Testis (tissue), 2 donors: ENCODE measurements at regions not wholly inside any gene's neighbourhood (a gene's known extent, or its start where the extent isn't known, plus 50 kb on each side); places are given as distances from the start of the nearest gene placed in this dataset.

Experiments used
- DNase-seq: peaks from one replicate; pipeline ENCODE4 v3.0.0-alpha.2; 2019
- H3K27ac ChIP-seq, 2 donors: fragments of 200-600 bp; sonication (generic); one replicate each; pipeline ENCODE4 v1.5.1; 2019
- H3K27me3 ChIP-seq: fragments of 200-600 bp; sonication (generic); one replicate; pipeline ENCODE4 v1.5.1; 2019
- H3K36me3 ChIP-seq: fragments of 200-600 bp; sonication (generic); one replicate; pipeline ENCODE4 v1.5.1; 2017; ENCODE audit warnings: low read depth; ENCODE audit errors: missing control alignments
- H3K4me1 ChIP-seq: fragments of 200-600 bp; sonication (generic); one replicate; pipeline ENCODE4 v1.5.1; 2019
- H3K4me3 ChIP-seq, 2 donors: fragments of 200-600 bp; sonication (generic); one replicate each; pipeline ENCODE4 v1.5.1; 2017 to 2019
- H3K9me3 ChIP-seq: fragments of 200-600 bp; sonication (generic); one replicate; pipeline ENCODE4 v1.5.1; 2017
- CTCF ChIP-seq, 3 experiments: fragments of 450-650 bp in 2 of 3; fragments of 200-600 bp in 1 of 3; sonication (generic) in 1 of 3; IDR thresholded peaks; one replicate each; pipeline ENCODE4 v1.5.1; 2016 to 2019; ENCODE audit warnings: antibody characterized with exemption in 3 of 3, mild to moderate bottlenecking in 2 of 3, moderate library complexity in 1 of 3
- POLR2A ChIP-seq: fragments of 450-650 bp; IDR thresholded peaks from one replicate; pipeline ENCODE4 v1.6.1; 2017; ENCODE audit warnings: antibody characterized with exemption, mild to moderate bottlenecking, moderate library complexity
- WGBS, 2 donors: methylation state at CpG; one replicate each; pipeline ENCODE4 v1.1.5; 2018; 5-methylcytosine and 5-hydroxymethylcytosine counted together
- intact Hi-C: fragments of 100-400 bp; cut with DNase I; formaldehyde crosslinking; loops from one replicate; pipeline ENCODE4 v1.15.1; 2023; ENCODE audit warnings: low total_unique reads

DNA sequence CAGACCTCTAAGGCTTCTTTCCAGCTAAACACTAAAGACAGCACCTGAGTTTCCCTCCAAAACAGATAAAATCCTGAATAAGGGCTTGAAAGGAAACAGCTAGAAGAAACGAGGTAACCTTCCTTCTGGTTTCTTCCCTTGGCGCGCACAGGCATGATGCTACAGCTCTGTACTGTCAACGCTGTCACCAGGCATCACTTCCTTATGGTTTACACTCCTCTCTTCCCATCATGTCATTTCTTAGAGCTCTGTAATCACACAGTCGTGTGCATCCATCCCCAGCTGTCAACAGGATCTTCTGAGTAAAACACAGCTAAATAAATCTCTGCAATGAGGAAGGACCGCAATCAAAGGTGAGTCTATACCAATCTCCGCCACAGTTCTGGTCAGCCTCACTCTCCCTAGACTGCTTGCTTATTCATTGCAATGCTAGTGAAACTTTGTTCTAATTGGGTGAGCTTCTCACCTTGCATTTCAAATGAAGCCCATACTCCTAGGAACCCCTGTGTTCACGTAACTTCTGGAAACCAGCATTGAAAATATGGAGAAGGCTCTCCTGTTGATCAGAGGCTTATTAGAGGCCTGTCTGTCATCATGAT lies 162.6 kb upstream of the DTNBP1 start:
- Histone ChIP-seq H3K4me3 (no peak overlapping the region), H3K27ac (no peak overlapping the region), H3K9me3 (no peaks in the 10 kb centered on the region), H3K27me3 (no peaks in the 10 kb centered on the region), H3K4me1 (no peaks in the 10 kb centered on the region), H3K36me3 (no peaks in the 10 kb centered on the region)
- DNase-seq: no peak
- 85 to 90% methylated on average over 8 of the region's 8 CpGs for WGBS, 2 donors
- intact Hi-C loops: no loop called here
- TF ChIP-seq CTCF (IDR thresholded peaks at IDR 0.05): no peak
- no peak for TF ChIP-seq POLR2A

- WGBS, 2 donors: 83 to 88% methylated on average over 5 of the region's 5 CpGs
- intact Hi-C loops: no loop called here
- DNase-seq: no peak
These were observed 162.0 kb upstream of the DTNBP1 start for GRCh38 chr6:15824811-15825210.

GRCh38 chr6:15823838-15824414 lies 161.1 kb upstream of the DTNBP1 start:
- H3K9me3 ChIP-seq: no peaks in the 10 kb centered on the region
- WGBS, 2 donors: 71 to 82% methylated on average over 2 of the region's 2 CpGs
- H3K27me3 ChIP-seq: no peaks in the 10 kb centered on the region
- TF ChIP-seq POLR2A: no peak
- no peaks in the 10 kb centered on the region for H3K4me1 ChIP-seq
- intact Hi-C loops: no loop called here
- H3K4me3 ChIP-seq: no peak overlapping the region
- no peak for DNase-seq
- H3K27ac ChIP-seq: no peak overlapping the region
- H3K36me3 ChIP-seq: no peaks in the 10 kb centered on the region

More at GRCh38 chr6:15824811-15825210, 162.0 kb upstream of the DTNBP1 start:
- TF ChIP-seq CTCF (IDR thresholded peaks at IDR 0.05): no peak
- no peak for TF ChIP-seq POLR2A
- Histone ChIP-seq H3K9me3 (no peaks in the 10 kb centered on the region), H3K4me1 (no peaks in the 10 kb centered on the region), H3K4me3 (no peak overlapping the region), H3K36me3 (no peaks in the 10 kb centered on the region), H3K27ac (no peak overlapping the region), H3K27me3 (no peaks in the 10 kb centered on the region)

DNA sequence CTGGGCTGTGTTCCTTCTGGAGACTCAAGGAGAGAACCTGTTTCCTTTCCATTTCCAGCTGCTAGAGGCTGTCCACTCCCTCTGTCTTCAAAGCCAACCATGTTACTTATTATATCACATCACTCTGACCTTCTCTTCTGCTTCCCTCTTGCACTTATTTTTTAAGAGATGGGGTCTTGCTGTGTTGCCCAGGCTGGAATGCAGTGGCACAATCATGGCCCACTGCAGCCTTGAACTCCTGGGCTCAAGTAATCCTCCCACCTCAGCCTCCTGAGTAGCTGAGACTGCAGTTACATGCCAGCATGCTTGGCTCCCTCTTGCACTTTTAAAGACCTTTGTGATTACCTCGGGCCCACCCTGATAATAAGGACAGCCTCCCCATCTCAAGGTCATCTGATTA lies 160.0 kb upstream of the DTNBP1 start:
- Histone ChIP-seq H3K4me1 (no peaks in the 10 kb centered on the region), H3K27ac (no peak overlapping the region), H3K9me3 (no peaks in the 10 kb centered on the region), H3K27me3 (no peaks in the 10 kb centered on the region), H3K4me3 (no peak overlapping the region), H3K36me3 (no peaks in the 10 kb centered on the region)
- intact Hi-C loops: no loop called here
- TF ChIP-seq CTCF (IDR thresholded peaks at IDR 0.05): no peak
- no peak for TF ChIP-seq POLR2A
- 41 to 48% methylated on average over 1 of the region's 1 CpG for WGBS, 2 donors
- DNase-seq: no peak

GRCh38 chr6:15819841-15820240 lies 157.0 kb upstream of the DTNBP1 start:
- intact Hi-C loops: no loop called here
- Histone ChIP-seq H3K4me1 (no peaks in the 10 kb centered on the region), H3K36me3 (no peaks in the 10 kb centered on the region), H3K27ac (no peak overlapping the region), H3K27me3 (no peaks in the 10 kb centered on the region), H3K9me3 (no peaks in the 10 kb centered on the region), H3K4me3 (no peak overlapping the region)
- TF ChIP-seq POLR2A: no peak
- TF ChIP-seq CTCF (IDR thresholded peaks at IDR 0.05): no peak
- no peak for DNase-seq
- WGBS, 2 donors: 76 to 98% methylated on average over 6 to 7 of the region's 7 CpGs
